ENCODE measurements at regions not wholly inside any gene's neighbourhood (a gene's known extent, or its start where the extent isn't known, plus 50 kb on each side); places are given as distances from the start of the nearest gene placed in this dataset.

GRCh38 chr3:84877092-84877491, 81.7 kb upstream of the CADM2 start:
- ChIA-PET CTCF (no interaction called here), POLR2A (no interaction called here), RAD21 (ENCODE audit: unreplicated experiment) (no interaction called here), SMC1A (ENCODE audit: uncharacterized antibody, unreplicated experiment) (no interaction called here)
- TF ChIP-seq CHD4 (IDR thresholded peaks at IDR 0.05) = no peak
- TF ChIP-seq ZNF622 (IDR thresholded peaks at IDR 0.05) = no peak
- no peak for TF ChIP-seq NBN (IDR thresholded peaks at IDR 0.05)
- TF ChIP-seq KAT2A (conservative IDR thresholded peaks at IDR 0.05; ENCODE audit: control insufficient read depth, low read depth, low read length) = no peak
- 81% methylated on average over 3 of the region's 3 CpGs for WGBS (ENCODE audit: insufficient coverage, insufficient replicate concordance, low lambda C conversion rate, missing lambda C conversion rate)
- Histone ChIP-seq H3K27ac (ENCODE audit: control insufficient read depth, insufficient read depth) (no peak overlapping the region), H3K36me3 (ENCODE audit: control insufficient read depth in 2 of 2, insufficient read depth in 2 of 2, low read length in 1 of 2) (no peaks in the 10 kb centered on the region), H3K4me1 (ENCODE audit: control insufficient read depth, insufficient read depth, low read length) (no peaks in the 10 kb centered on the region), H3K9me3 (replicated peaks; ENCODE audit: control insufficient read depth, insufficient read depth, low read length) (no peaks in the 10 kb centered on the region), H3K4me3 (no peak overlapping the region), H3K9ac (ENCODE audit: control insufficient read depth, insufficient read depth, low read length) (no peak overlapping the region), H3K27me3 (replicated peaks in 1 of 2; ENCODE audit: control insufficient read depth in 2 of 2, insufficient read depth in 2 of 2, low read length in 1 of 2) (no peaks in the 10 kb centered on the region), H3K4me2 (ENCODE audit: control insufficient read depth, insufficient read depth) (no peak overlapping the region), H4K20me1 (ENCODE audit: control insufficient read depth, insufficient read depth) (no peaks in the 10 kb centered on the region), H2AFZ (ENCODE audit: control insufficient read depth, low read depth, low read length) (no peak overlapping the region), H3K79me2 (ENCODE audit: control insufficient read depth, insufficient read depth, low read length) (no peaks in the 10 kb centered on the region)
- in situ Hi-C loops (cut with MboI) = no loop called here
- DNase-seq (ENCODE audit: low read depth, low spot score) = no peak
- no peak for ATAC-seq
- BruUV-seq (replicated peaks) = no TSS peak
- intact Hi-C loops (cut with micrococcal nuclease; ENCODE audit: unreplicated experiment) = no loop called here
- no peak for FAIRE-seq

- no peak overlapping the region for H2AFZ ChIP-seq (ENCODE audit: control insufficient read depth, low read depth, low read length)
- H3K27ac ChIP-seq (ENCODE audit: control insufficient read depth, insufficient read depth) = no peak overlapping the region
- intact Hi-C loops (cut with micrococcal nuclease; ENCODE audit: unreplicated experiment) = no loop called here
- H3K9ac ChIP-seq (ENCODE audit: control insufficient read depth, insufficient read depth, low read length) = no peak overlapping the region
- no peaks in the 10 kb centered on the region for H3K79me2 ChIP-seq (ENCODE audit: control insufficient read depth, insufficient read depth, low read length)
- no peak overlapping the region for H3K4me2 ChIP-seq (ENCODE audit: control insufficient read depth, insufficient read depth)
- FAIRE-seq (no peak), ATAC-seq (no peak), DNase-seq (ENCODE audit: low read depth, low spot score) (no peak)
- no TSS peak for BruUV-seq (replicated peaks)
- no peaks in the 10 kb centered on the region for H3K36me3 ChIP-seq (ENCODE audit: control insufficient read depth in 2 of 2, insufficient read depth in 2 of 2, low read length in 1 of 2)
- H3K27me3 ChIP-seq (replicated peaks in 1 of 2; ENCODE audit: control insufficient read depth in 2 of 2, insufficient read depth in 2 of 2, low read length in 1 of 2) = no peaks in the 10 kb centered on the region
- no peaks in the 10 kb centered on the region for H3K9me3 ChIP-seq (replicated peaks; ENCODE audit: control insufficient read depth, insufficient read depth, low read length)
- CTCF ChIA-PET = no interaction called here
- SMC1A ChIA-PET (ENCODE audit: uncharacterized antibody, unreplicated experiment) = no interaction called here
- no peaks in the 10 kb centered on the region for H4K20me1 ChIP-seq (ENCODE audit: control insufficient read depth, insufficient read depth)
- H3K4me1 ChIP-seq (ENCODE audit: control insufficient read depth, insufficient read depth, low read length) = no peaks in the 10 kb centered on the region
- POLR2A ChIA-PET = no interaction called here
- RAD21 ChIA-PET (ENCODE audit: unreplicated experiment) = no interaction called here
- 13% methylated on average over 2 of the region's 2 CpGs for WGBS (ENCODE audit: insufficient coverage, insufficient replicate concordance, low lambda C conversion rate, missing lambda C conversion rate)
- TF ChIP-seq ZNF24 (IDR thresholded peaks at IDR 0.05) (no peak), ZNF207 (IDR thresholded peaks at IDR 0.05; ENCODE audit: borderline replicate concordance) (no peak)
- H3K4me3 ChIP-seq = no peak overlapping the region
- in situ Hi-C loops (cut with MboI) = no loop called here
Observed at GRCh38 chr3:84881288-84881687, 77.5 kb upstream of the CADM2 start.
